NT2/D1 (cell line): ENCODE measurements at regions not wholly inside any gene's neighbourhood (a gene's known extent, or its start where the extent isn't known, plus 50 kb on each side); places are given as distances from the start of the nearest gene placed in this dataset.

Source experiments
- SUZ12 ChIP-seq: IDR thresholded peaks from 2 replicates; pipeline ENCODE4 v1.6.1; 2011; ENCODE audit not compliant: insufficient read length, insufficient read depth; ENCODE audit errors: extremely low read depth
- ZNF274 ChIP-seq: IDR thresholded peaks from 2 replicates; pipeline ENCODE4 v1.6.1; 2011; ENCODE audit warnings: mild to moderate bottlenecking, low read depth, low read length

GRCh38 chr2:203656522-203657287 is 49.7 kb upstream of the CD28 start:
- TF ChIP-seq ZNF274 (no peak), SUZ12 (no peak)
